ENCODE measurements at regions not wholly inside any gene's neighbourhood (a gene's known extent, or its start where the extent isn't known, plus 50 kb on each side); places are given as distances from the start of the nearest gene placed in this dataset.

GRCh38 chr5:107296572-107296971 lies 374.2 kb downstream of the EFNA5 start:
- in situ Hi-C loops (cut with HindIII; ENCODE audit: low pct_ligation_motif_present, low pct_unique_long_range_greater_than_20kb, low sequenced_read_pairs): no loop called here
- no peak for DNase-seq

- no peak for DNase-seq
- in situ Hi-C loops (cut with HindIII; ENCODE audit: low pct_ligation_motif_present, low pct_unique_long_range_greater_than_20kb, low sequenced_read_pairs): no loop called here
Observed at GRCh38 chr5:107295914-107296313, 374.8 kb downstream of the EFNA5 start.

GRCh38 chr5:107294669-107295068 lies 376.1 kb downstream of the EFNA5 start:
- DNase-seq: no peak
- in situ Hi-C loops (cut with HindIII; ENCODE audit: low pct_ligation_motif_present, low pct_unique_long_range_greater_than_20kb, low sequenced_read_pairs): no loop called here

- in situ Hi-C loops (cut with HindIII; ENCODE audit: low pct_ligation_motif_present, low pct_unique_long_range_greater_than_20kb, low sequenced_read_pairs): no loop called here
- no peak for DNase-seq
Observed at GRCh38 chr5:107294211-107294550, 376.6 kb downstream of the EFNA5 start.

- DNase-seq: no peak
- in situ Hi-C loops (cut with HindIII; ENCODE audit: low pct_ligation_motif_present, low pct_unique_long_range_greater_than_20kb, low sequenced_read_pairs): no loop called here
Observed at GRCh38 chr5:107293541-107294210, 377.1 kb downstream of the EFNA5 start.

GRCh38 chr5:107291866-107292265 lies 378.9 kb downstream of the EFNA5 start:
- no peak for DNase-seq
- in situ Hi-C loops (cut with HindIII; ENCODE audit: low pct_ligation_motif_present, low pct_unique_long_range_greater_than_20kb, low sequenced_read_pairs): no loop called here

GRCh38 chr5:107290780-107291398 lies 379.8 kb downstream of the EFNA5 start:
- DNase-seq: no peak
- in situ Hi-C loops (cut with HindIII; ENCODE audit: low pct_ligation_motif_present, low pct_unique_long_range_greater_than_20kb, low sequenced_read_pairs): no loop called here

GRCh38 chr5:107289030-107289714 lies 381.6 kb downstream of the EFNA5 start:
- DNase-seq: no peak
- in situ Hi-C loops (cut with HindIII; ENCODE audit: low pct_ligation_motif_present, low pct_unique_long_range_greater_than_20kb, low sequenced_read_pairs): no loop called here

- no peak for DNase-seq
- in situ Hi-C loops (cut with HindIII; ENCODE audit: low pct_ligation_motif_present, low pct_unique_long_range_greater_than_20kb, low sequenced_read_pairs): no loop called here
Observed at GRCh38 chr5:107286447-107287098, 384.2 kb downstream of the EFNA5 start.

- in situ Hi-C loops (cut with HindIII; ENCODE audit: low pct_ligation_motif_present, low pct_unique_long_range_greater_than_20kb, low sequenced_read_pairs): no loop called here
- DNase-seq: no peak
Observed at GRCh38 chr5:107285772-107286171, 385.0 kb downstream of the EFNA5 start.

GRCh38 chr5:107284822-107285525 lies 385.8 kb downstream of the EFNA5 start:
- DNase-seq: no peak
- in situ Hi-C loops (cut with HindIII; ENCODE audit: low pct_ligation_motif_present, low pct_unique_long_range_greater_than_20kb, low sequenced_read_pairs): no loop called here

- in situ Hi-C loops (cut with HindIII; ENCODE audit: low pct_ligation_motif_present, low pct_unique_long_range_greater_than_20kb, low sequenced_read_pairs): no loop called here
- no peak for DNase-seq
Observed at GRCh38 chr5:107282061-107282460, 388.7 kb downstream of the EFNA5 start.

- in situ Hi-C loops (cut with HindIII; ENCODE audit: low pct_ligation_motif_present, low pct_unique_long_range_greater_than_20kb, low sequenced_read_pairs): no loop called here
- no peak for DNase-seq
Observed at GRCh38 chr5:107278774-107279173, 392.0 kb downstream of the EFNA5 start.

GRCh38 chr5:107277485-107278125 lies 393.1 kb downstream of the EFNA5 start:
- in situ Hi-C loops (cut with HindIII; ENCODE audit: low pct_ligation_motif_present, low pct_unique_long_range_greater_than_20kb, low sequenced_read_pairs): no loop called here
- no peak for DNase-seq

- in situ Hi-C loops (cut with HindIII; ENCODE audit: low pct_ligation_motif_present, low pct_unique_long_range_greater_than_20kb, low sequenced_read_pairs): no loop called here
- no peak for DNase-seq
Observed at GRCh38 chr5:107275333-107275732, 395.4 kb downstream of the EFNA5 start.

- no peak for DNase-seq
- in situ Hi-C loops (cut with HindIII; ENCODE audit: low pct_ligation_motif_present, low pct_unique_long_range_greater_than_20kb, low sequenced_read_pairs): no loop called here
Observed at GRCh38 chr5:107274571-107274970, 396.2 kb downstream of the EFNA5 start.

- DNase-seq: no peak
Observed at GRCh38 chr5:107272954-107273353, 397.8 kb downstream of the EFNA5 start.

GRCh38 chr5:107272509-107272908 lies 398.2 kb downstream of the EFNA5 start:
- in situ Hi-C loops (cut with HindIII; ENCODE audit: low pct_ligation_motif_present, low pct_unique_long_range_greater_than_20kb, low sequenced_read_pairs): no loop called here
- no peak for DNase-seq

More at GRCh38 chr5:107272954-107273353, 397.8 kb downstream of the EFNA5 start:
- in situ Hi-C loops (cut with HindIII; ENCODE audit: low pct_ligation_motif_present, low pct_unique_long_range_greater_than_20kb, low sequenced_read_pairs): no loop called here
